Activated naive CD4-positive, alpha-beta T cell treated with anti-CD3 and anti-CD28 coated beads, Interleukin-2, amount 10 ng/mL, durations not matched to agents 7 days and 5 days (primary cell): ENCODE measurements at regions not wholly inside any gene's neighbourhood (a gene's known extent, or its start where the extent isn't known, plus 50 kb on each side); places are given as distances from the start of the nearest gene placed in this dataset.

ENCODE experiments used
- CTCF ChIA-PET: fragments of 350-600 bp; sonication (Branson Sonifier 250); formaldehyde crosslinking; loops from one replicate; lab custom pipeline; 2021; ENCODE audit warnings: antibody characterized with exemption; lab: Charles Lee
- DNase-seq: peaks from one replicate; pipeline ENCODE4 v3.0.0-alpha.2; 2020
- H3K27ac Mint-ChIP-seq: one replicate; pipeline ENCODE4 v1.8.0; 2021; ENCODE audit warnings: mild to moderate bottlenecking, moderate library complexity, mixed read lengths
- H3K27me3 Mint-ChIP-seq: one replicate; pipeline ENCODE4 v1.8.0; 2021; ENCODE audit warnings: mild to moderate bottlenecking, mixed read lengths
- H3K36me3 Mint-ChIP-seq: one replicate; pipeline ENCODE4 v1.8.0; 2021; ENCODE audit warnings: mixed read lengths
- H3K4me1 Mint-ChIP-seq: one replicate; pipeline ENCODE4 v1.8.0; 2021; ENCODE audit warnings: mixed read lengths
- H3K4me3 Mint-ChIP-seq: one replicate; pipeline ENCODE4 v1.8.0; 2021; ENCODE audit warnings: mild to moderate bottlenecking, moderate library complexity, mixed read lengths
- H3K9me3 Mint-ChIP-seq: one replicate; pipeline ENCODE4 v1.8.0; 2021; ENCODE audit warnings: mixed read lengths

GRCh38 chr11:81420668-81421250 lies 1312.9 kb downstream of the FAM181B start:
- Mint-ChIP-seq H3K4me3 (no peak overlapping the region), H3K4me1 (no peaks in the 10 kb centered on the region), H3K27ac (no peak overlapping the region), H3K27me3 (no peaks in the 10 kb centered on the region), H3K9me3 (no peaks in the 10 kb centered on the region), H3K36me3 (no peaks in the 10 kb centered on the region)
- CTCF ChIA-PET = interaction anchor here (1.4 kb wide), 1 partner anchor 11 kb away, joined by 3 read pairs; no protein-coding TSS in a partner anchor
- DNase-seq = no peak

- CTCF ChIA-PET = no interaction called here
- H3K4me1 Mint-ChIP-seq = no peaks in the 10 kb centered on the region
- no peaks in the 10 kb centered on the region for H3K27me3 Mint-ChIP-seq
- no peaks in the 10 kb centered on the region for H3K36me3 Mint-ChIP-seq
- DNase-seq = no peak
- no peaks in the 10 kb centered on the region for H3K9me3 Mint-ChIP-seq
- H3K4me3 Mint-ChIP-seq = no peak overlapping the region
- H3K27ac Mint-ChIP-seq = no peak overlapping the region
These were observed 1336.3 kb downstream of the FAM181B start for GRCh38 chr11:81397316-81397715.

GRCh38 chr11:81394311-81394710 lies 1339.4 kb downstream of the FAM181B start:
- Mint-ChIP-seq H3K4me3 (no peak overlapping the region), H3K4me1 (no peaks in the 10 kb centered on the region), H3K27ac (no peak overlapping the region), H3K36me3 (no peaks in the 10 kb centered on the region), H3K27me3 (no peaks in the 10 kb centered on the region), H3K9me3 (no peaks in the 10 kb centered on the region)
- CTCF ChIA-PET = no interaction called here
- no peak for DNase-seq

- no peak for DNase-seq
- Mint-ChIP-seq H3K27me3 (no peaks in the 10 kb centered on the region), H3K9me3 (peaks cover 2% of the 10 kb centered on the region), H3K27ac (no peak overlapping the region), H3K4me1 (no peaks in the 10 kb centered on the region), H3K4me3 (no peak overlapping the region), H3K36me3 (no peaks in the 10 kb centered on the region)
- CTCF ChIA-PET = no interaction called here
These were observed 1345.3 kb downstream of the FAM181B start for GRCh38 chr11:81388326-81388725.

GRCh38 chr11:81380395-81380794 lies 1353.3 kb downstream of the FAM181B start:
- H3K27me3 Mint-ChIP-seq = no peaks in the 10 kb centered on the region
- no peak overlapping the region for H3K27ac Mint-ChIP-seq
- no peak for DNase-seq
- no peaks in the 10 kb centered on the region for H3K36me3 Mint-ChIP-seq
- no peaks in the 10 kb centered on the region for H3K9me3 Mint-ChIP-seq
- H3K4me1 Mint-ChIP-seq = no peaks in the 10 kb centered on the region
- H3K4me3 Mint-ChIP-seq = no peak overlapping the region
- CTCF ChIA-PET = no interaction called here

GRCh38 chr11:81377418-81377817 lies 1356.2 kb downstream of the FAM181B start:
- no peak for DNase-seq
- Mint-ChIP-seq H3K36me3 (no peaks in the 10 kb centered on the region), H3K9me3 (peaks cover 5% of the 10 kb centered on the region), H3K4me3 (no peak overlapping the region), H3K4me1 (no peaks in the 10 kb centered on the region), H3K27ac (no peak overlapping the region), H3K27me3 (no peaks in the 10 kb centered on the region)
- CTCF ChIA-PET = no interaction called here

GRCh38 chr11:81373986-81374385 lies 1359.7 kb downstream of the FAM181B start:
- peaks cover 6% of the 10 kb centered on the region for H3K9me3 Mint-ChIP-seq
- H3K4me3 Mint-ChIP-seq = no peak overlapping the region
- no peak overlapping the region for H3K27ac Mint-ChIP-seq
- CTCF ChIA-PET = no interaction called here
- H3K36me3 Mint-ChIP-seq = no peaks in the 10 kb centered on the region
- H3K4me1 Mint-ChIP-seq = no peaks in the 10 kb centered on the region
- no peaks in the 10 kb centered on the region for H3K27me3 Mint-ChIP-seq
- no peak for DNase-seq

- H3K4me3 Mint-ChIP-seq = no peak overlapping the region
- no peak for DNase-seq
- H3K27me3 Mint-ChIP-seq = no peaks in the 10 kb centered on the region
- no peaks in the 10 kb centered on the region for H3K4me1 Mint-ChIP-seq
- peaks cover 16% of the 10 kb centered on the region for H3K9me3 Mint-ChIP-seq
- CTCF ChIA-PET = no interaction called here
- no peak overlapping the region for H3K27ac Mint-ChIP-seq
- H3K36me3 Mint-ChIP-seq = no peaks in the 10 kb centered on the region
These were observed 1365.5 kb downstream of the FAM181B start for GRCh38 chr11:81368192-81368591.

GRCh38 chr11:81365496-81365895 lies 1368.2 kb downstream of the FAM181B start:
- DNase-seq = no peak
- Mint-ChIP-seq H3K36me3 (no peaks in the 10 kb centered on the region), H3K27me3 (no peaks in the 10 kb centered on the region), H3K4me3 (no peak overlapping the region), H3K9me3 (peaks cover 12% of the 10 kb centered on the region), H3K4me1 (no peaks in the 10 kb centered on the region), H3K27ac (no peak overlapping the region)
- CTCF ChIA-PET = no interaction called here

GRCh38 chr11:81359476-81359875 lies 1374.2 kb downstream of the FAM181B start:
- H3K4me3 Mint-ChIP-seq = no peak overlapping the region
- DNase-seq = no peak
- no peaks in the 10 kb centered on the region for H3K27me3 Mint-ChIP-seq
- H3K36me3 Mint-ChIP-seq = no peaks in the 10 kb centered on the region
- CTCF ChIA-PET = no interaction called here
- H3K9me3 Mint-ChIP-seq = peaks cover 10% of the 10 kb centered on the region
- H3K4me1 Mint-ChIP-seq = no peaks in the 10 kb centered on the region
- no peak overlapping the region for H3K27ac Mint-ChIP-seq

GRCh38 chr11:81345609-81346008 lies 1388.1 kb downstream of the FAM181B start:
- CTCF ChIA-PET = no interaction called here

GRCh38 chr11:81342966-81343365 lies 1390.7 kb downstream of the FAM181B start:
- CTCF ChIA-PET = no interaction called here
- H3K27me3 Mint-ChIP-seq = no peaks in the 10 kb centered on the region
- no peak overlapping the region for H3K4me3 Mint-ChIP-seq
- no peaks in the 10 kb centered on the region for H3K4me1 Mint-ChIP-seq
- H3K9me3 Mint-ChIP-seq = no peaks in the 10 kb centered on the region
- H3K27ac Mint-ChIP-seq = no peak overlapping the region
- H3K36me3 Mint-ChIP-seq = no peaks in the 10 kb centered on the region
- no peak for DNase-seq

More at GRCh38 chr11:81345609-81346008, 1388.1 kb downstream of the FAM181B start:
- no peak overlapping the region for H3K4me3 Mint-ChIP-seq
- DNase-seq = no peak
- H3K36me3 Mint-ChIP-seq = no peaks in the 10 kb centered on the region
- H3K27ac Mint-ChIP-seq = no peak overlapping the region
- no peaks in the 10 kb centered on the region for H3K4me1 Mint-ChIP-seq
- H3K9me3 Mint-ChIP-seq = no peaks in the 10 kb centered on the region
- no peaks in the 10 kb centered on the region for H3K27me3 Mint-ChIP-seq

- Mint-ChIP-seq H3K36me3 (no peaks in the 10 kb centered on the region), H3K4me3 (no peak overlapping the region), H3K27me3 (no peaks in the 10 kb centered on the region), H3K4me1 (no peaks in the 10 kb centered on the region), H3K27ac (no peak overlapping the region), H3K9me3 (no peaks in the 10 kb centered on the region)
- no peak for DNase-seq
- CTCF ChIA-PET = no interaction called here
These were observed 1393.4 kb downstream of the FAM181B start for GRCh38 chr11:81340225-81340624.

GRCh38 chr11:81339521-81339920 lies 1394.1 kb downstream of the FAM181B start:
- Mint-ChIP-seq H3K27ac (no peak overlapping the region), H3K4me3 (no peak overlapping the region), H3K36me3 (no peaks in the 10 kb centered on the region), H3K4me1 (no peaks in the 10 kb centered on the region), H3K9me3 (no peaks in the 10 kb centered on the region), H3K27me3 (no peaks in the 10 kb centered on the region)
- no peak for DNase-seq
- CTCF ChIA-PET = no interaction called here

- CTCF ChIA-PET = no interaction called here
- Mint-ChIP-seq H3K4me1 (no peaks in the 10 kb centered on the region), H3K9me3 (peaks cover 2% of the 10 kb centered on the region), H3K36me3 (no peaks in the 10 kb centered on the region), H3K27me3 (no peaks in the 10 kb centered on the region), H3K4me3 (no peak overlapping the region), H3K27ac (no peak overlapping the region)
- no peak for DNase-seq
These were observed 1395.9 kb downstream of the FAM181B start for GRCh38 chr11:81337756-81338155.

GRCh38 chr11:81332276-81332675 lies 1401.4 kb downstream of the FAM181B start:
- Mint-ChIP-seq H3K4me1 (no peaks in the 10 kb centered on the region), H3K36me3 (no peaks in the 10 kb centered on the region), H3K27me3 (no peaks in the 10 kb centered on the region), H3K27ac (no peak overlapping the region), H3K9me3 (peaks cover 2% of the 10 kb centered on the region), H3K4me3 (no peak overlapping the region)
- CTCF ChIA-PET = no interaction called here
- DNase-seq = no peak
